Stimulated activated CD8-positive, alpha-beta memory T cell treated with anti-CD3 and anti-CD28 coated beads, Interleukin-2, amount 100 ng/mL, for 1 hour (primary cell): ENCODE measurements at regions not wholly inside any gene's neighbourhood (a gene's known extent, or its start where the extent isn't known, plus 50 kb on each side); places are given as distances from the start of the nearest gene placed in this dataset.
"Not testable (repeated sequence)": the region's sequence is repeated elsewhere in the genome, so short reads cannot be mapped to it uniquely, and the experiment has no call there.

ENCODE experiments used
- DNase-seq, 2 donors: peaks; one replicate each; pipeline ENCODE4 v3.0.0-alpha.2; 2020; ENCODE audit warnings: low read depth in 2 of 2

GRCh38 chr9:129561594-129562281 is 59.2 kb downstream of the C9orf50 start:
- DNase-seq = no peak

- DNase-seq = no peak
These were observed 60.0 kb downstream of the C9orf50 start for GRCh38 chr9:129560881-129561306.

GRCh38 chr9:129559506-129559881 is 61.4 kb downstream of the C9orf50 start:
- DNase-seq = no peak

GRCh38 chr9:129558551-129559505 is 62.1 kb downstream of the C9orf50 start:
- no peak for DNase-seq

GRCh38 chr9:129558063-129558550 is 62.8 kb downstream of the C9orf50 start:
- no peak for DNase-seq

- DNase-seq = no peak
These were observed 63.5 kb downstream of the C9orf50 start for GRCh38 chr9:129557192-129558036.

GRCh38 chr9:129556491-129557191 is 64.3 kb downstream of the C9orf50 start:
- no peak for DNase-seq

GRCh38 chr9:129555512-129556215 is 65.2 kb downstream of the C9orf50 start:
- no peak for DNase-seq

- DNase-seq = no peak
These were observed 66.3 kb downstream of the C9orf50 start for GRCh38 chr9:129554649-129555048.

- DNase-seq = no peak
These were observed 67.6 kb downstream of the C9orf50 start for GRCh38 chr9:129553277-129553676.

- no peak for DNase-seq
These were observed 68.8 kb downstream of the C9orf50 start for GRCh38 chr9:129552064-129552463.

- DNase-seq = no peak
These were observed 69.4 kb downstream of the C9orf50 start for GRCh38 chr9:129551393-129551973.

GRCh38 chr9:129550977-129551376 is 69.9 kb downstream of the C9orf50 start:
- not testable (repeated sequence) for DNase-seq

GRCh38 chr9:129550199-129550839 is 70.6 kb downstream of the C9orf50 start:
- DNase-seq = no peak

- no peak for DNase-seq
These were observed 71.2 kb downstream of the C9orf50 start for GRCh38 chr9:129549684-129550083.

GRCh38 chr9:129549139-129549538 is 71.8 kb downstream of the C9orf50 start:
- no peak for DNase-seq

- no peak for DNase-seq
These were observed 72.2 kb downstream of the C9orf50 start for GRCh38 chr9:129548571-129549135.

- no peak for DNase-seq
These were observed 72.9 kb downstream of the C9orf50 start for GRCh38 chr9:129547869-129548570.

GRCh38 chr9:129547063-129547462 is 73.8 kb downstream of the C9orf50 start:
- DNase-seq = no peak
